ENCODE measurements at regions not wholly inside any gene's neighbourhood (a gene's known extent, or its start where the extent isn't known, plus 50 kb on each side); places are given as distances from the start of the nearest gene placed in this dataset.
"Not testable (repeated sequence)": the region's sequence is repeated elsewhere in the genome, so short reads cannot be mapped to it uniquely, and the experiment has no call there.

DNA sequence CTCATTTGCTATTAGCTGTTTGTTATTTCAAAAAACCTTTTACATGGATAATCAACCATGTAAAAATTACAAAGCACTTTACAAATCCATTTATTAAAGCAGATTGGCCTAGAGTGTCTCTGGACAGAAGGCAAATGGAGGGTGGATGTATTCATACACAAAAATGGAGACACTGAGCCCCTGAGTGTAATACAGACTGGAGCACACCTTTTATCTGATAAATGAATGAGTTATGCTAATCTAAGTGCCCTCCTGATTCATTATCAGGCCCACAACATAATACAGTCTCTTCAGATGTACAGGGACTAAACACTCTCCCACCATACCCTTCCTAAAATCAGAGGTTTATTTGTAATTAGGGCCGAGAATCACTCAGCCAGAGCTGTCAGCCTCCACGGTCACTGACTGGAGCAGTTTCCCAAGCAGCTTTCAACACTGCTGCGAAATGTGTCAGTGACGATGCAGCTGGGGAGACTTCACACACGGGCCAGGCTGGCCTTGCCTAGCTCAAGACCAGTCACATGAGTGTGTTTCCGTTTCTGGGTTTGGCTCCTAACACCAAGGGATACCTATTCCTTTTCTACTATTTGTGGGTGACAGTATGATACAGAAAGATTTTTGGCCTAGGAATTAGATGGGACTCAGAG is 271.8 kb downstream of the ZIC1 start:
- DNase-seq: no peak

DNA sequence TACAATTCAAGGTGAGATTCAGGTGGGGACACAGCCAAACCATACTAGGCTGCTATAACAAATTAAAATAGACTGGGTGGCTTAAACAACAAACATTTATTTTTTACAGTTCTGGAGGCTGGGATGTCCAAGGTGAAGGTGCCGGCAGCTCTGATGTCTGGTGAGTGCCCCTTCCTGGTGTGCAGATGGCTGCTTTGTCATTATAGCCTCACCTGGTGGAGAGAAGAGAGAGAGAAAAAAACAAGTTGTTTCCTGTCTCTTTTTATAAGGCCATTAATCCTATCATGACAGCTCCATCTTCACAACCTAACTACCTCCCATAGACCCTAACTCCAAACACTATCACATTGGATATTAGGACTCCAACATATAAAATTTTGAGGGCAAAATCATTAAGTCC is 279.7 kb downstream of the ZIC1 start:
- no peak for DNase-seq

DNA sequence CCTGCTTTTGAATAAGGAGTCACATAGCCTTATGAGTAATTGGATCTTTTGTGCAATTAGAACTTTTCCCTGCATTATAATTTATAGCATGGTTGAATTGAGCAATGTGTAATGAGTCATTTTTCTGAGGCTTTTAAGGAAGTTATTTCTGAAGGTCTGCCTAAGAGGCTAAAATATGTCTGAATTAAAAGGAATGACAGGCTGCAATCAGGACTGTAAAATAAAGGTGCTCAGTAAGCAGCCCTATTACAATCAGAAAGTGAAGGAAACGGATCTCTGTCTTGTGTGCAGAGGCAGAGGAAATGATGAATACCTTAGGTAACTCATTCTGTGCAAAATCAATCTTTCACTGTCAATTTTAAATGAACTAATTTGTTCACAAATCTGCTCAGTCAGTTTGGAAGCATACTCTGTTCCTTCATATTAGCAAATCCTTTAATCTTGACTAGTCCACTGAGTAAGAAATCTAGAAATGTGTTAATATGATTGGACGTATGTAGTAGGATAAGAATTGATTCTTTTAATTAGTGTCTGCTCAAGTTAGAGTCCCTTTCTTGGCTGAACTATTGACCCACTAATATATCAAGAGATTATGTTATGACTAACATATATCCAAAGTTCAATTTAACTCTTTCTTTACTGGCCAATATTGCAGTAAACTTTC is 290.1 kb downstream of the ZIC1 start:
- DNase-seq: no peak

DNA sequence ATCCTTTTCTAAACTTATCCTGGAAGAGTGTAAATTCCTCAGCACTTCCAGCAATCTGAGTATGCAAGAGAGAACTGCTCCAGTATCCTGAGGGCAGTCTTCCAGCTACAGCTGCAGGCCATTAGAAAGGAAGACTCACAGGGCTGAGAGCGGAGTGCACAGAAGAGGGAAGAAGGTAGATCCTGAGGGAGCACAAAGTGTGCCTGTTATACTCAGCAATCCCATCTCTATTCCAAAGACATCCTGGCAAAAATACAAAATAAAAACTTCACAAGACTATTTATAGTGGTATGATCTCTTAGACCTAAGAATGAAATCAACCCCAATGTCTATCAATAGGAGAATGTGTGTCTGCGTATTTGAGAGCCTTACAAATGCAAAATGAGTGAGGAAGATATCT is 292.0 kb downstream of the ZIC1 start:
- DNase-seq: no peak

DNA sequence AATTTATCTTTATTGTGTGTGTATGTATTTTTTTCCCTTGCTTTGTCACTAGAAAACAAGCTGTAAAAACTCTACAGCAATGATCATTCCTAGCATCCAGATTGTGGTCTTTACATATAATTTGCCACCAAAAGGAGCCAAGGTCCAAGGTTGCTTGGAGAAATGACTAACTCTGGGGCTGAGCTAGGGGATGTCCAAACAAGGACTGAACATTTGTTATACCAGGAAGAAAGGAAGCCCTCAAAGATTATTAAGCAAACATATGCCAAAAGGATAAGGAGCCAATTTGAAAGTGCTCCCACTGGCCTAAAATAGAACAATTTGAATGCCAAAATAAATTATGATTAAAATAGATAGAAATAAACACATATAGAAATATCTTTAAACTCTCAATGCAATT is 293.3 kb downstream of the ZIC1 start:
- DNase-seq: no peak

DNA sequence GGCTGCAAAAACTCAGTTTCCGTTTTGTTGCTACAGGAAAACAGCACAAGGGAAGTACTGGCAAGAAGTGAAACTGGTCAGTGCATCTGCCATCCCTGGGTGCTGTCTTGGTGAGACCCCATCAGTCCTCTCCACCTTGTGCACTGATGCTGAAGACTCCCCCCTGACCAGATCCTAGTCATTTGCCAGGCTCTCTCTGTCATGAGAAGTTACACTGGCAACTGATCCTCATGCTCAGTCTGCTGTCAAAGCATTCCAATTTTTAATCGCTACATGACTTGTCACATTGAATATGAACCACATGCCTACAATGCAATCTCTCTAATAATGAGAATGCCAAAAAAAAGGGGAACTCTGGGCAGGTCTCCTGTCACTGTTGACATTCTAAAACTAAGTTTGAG is 296.5 kb downstream of the ZIC1 start:
- no peak for DNase-seq

DNA sequence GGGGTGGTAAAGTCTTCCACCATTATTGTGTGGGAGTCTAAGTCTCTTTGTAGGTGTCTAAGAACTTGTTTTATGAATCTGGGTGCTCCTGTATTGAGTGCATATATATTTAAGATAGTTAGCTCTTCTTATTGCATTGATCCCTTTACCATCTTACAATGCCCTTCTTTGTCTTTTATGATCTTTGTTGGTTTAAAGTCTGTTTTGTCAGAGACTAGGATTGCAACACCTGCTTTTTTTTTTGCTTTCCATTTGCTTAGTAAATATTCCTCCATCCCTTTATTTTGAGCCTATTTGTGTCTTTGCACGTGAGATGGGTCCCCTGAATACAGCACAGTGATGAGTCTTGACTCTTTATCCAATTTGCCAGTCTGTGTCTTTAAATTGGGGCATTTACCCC is 301.6 kb downstream of the ZIC1 start:
- DNase-seq: not testable (repeated sequence)

DNA sequence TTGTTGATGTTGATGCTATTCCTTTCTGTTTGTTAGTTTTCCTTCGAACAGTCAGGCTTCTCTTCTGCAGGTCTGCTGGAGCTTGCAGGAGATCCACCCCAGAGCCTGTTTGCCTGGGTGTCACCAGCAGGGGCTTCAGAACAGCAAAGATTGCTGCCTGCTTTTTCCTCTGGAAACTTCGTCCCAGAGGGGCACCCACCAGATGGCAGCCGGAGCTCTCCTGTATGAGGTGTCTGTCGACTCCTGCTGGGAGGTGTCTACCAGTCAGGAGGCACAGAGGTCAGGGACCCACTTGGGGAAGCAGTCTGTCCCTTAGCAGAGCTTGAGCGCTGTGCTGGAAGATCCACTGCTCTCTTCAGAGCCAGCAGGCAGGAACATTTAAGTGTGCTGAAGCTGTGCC is 303.2 kb downstream of the ZIC1 start:
- no peak for DNase-seq

DNA sequence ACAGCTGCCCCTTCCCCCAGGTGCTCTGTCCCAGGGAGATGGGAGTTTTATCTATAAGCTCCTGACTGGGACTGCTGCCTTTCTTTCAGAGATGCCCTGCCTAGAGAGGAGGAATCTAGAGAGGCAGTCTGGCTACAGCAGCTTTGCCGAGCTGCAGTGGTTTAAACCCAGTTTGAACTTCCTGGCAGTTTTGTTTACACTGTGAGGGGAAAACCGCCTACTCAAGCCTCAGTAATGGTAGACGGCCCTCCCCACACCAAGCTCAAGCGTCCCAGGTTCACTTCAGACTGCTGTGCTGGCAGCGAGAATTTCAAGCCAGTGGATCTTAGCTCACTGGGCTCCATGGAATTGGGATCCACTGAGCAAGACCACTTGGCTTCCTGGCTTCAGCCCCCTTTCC is 303.6 kb downstream of the ZIC1 start:
- DNase-seq: not testable (repeated sequence)

DNA sequence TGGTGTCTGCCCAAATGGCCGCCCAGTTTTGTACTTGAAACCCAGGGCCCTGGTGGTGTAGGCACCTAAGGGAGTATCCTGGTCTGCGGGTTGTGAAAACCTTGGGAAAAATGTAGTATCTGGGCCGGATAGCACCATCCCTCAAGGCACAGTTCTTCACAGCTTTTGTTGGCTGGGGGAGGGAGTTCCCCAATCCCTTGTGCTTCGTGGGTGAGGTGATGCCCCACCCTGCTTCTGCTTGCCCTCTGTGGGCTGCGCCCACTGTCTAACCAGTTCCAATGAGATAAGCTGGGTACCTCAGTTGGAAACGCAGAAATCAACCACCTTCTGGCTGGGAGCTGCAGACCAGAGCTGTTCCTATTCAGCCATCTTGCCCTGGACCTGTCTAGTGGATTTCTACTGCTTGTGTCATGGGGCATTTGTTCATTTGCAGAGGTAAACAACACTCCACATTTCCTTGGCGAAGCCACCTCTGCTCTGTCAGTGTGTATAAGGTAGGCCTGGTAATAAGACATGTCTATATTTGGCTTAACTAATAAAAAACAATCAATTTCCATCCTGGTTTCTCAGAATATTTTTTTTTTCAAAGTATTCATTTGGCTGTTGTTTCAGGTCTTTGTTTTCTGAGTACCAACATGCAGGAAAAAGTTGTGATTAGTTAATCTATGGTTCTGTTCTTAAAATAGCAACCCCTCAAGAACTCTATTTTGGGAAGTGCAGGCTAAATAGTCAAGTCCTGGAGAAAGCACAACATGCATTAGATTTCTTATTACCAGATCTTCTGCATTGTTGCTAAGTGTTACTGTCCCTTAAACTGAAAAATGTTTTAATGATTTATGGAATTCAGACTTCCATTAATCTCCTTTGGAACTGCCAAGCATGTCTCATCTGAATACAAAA is 304.3 kb downstream of the ZIC1 start:
- DNase-seq: no peak

DNA sequence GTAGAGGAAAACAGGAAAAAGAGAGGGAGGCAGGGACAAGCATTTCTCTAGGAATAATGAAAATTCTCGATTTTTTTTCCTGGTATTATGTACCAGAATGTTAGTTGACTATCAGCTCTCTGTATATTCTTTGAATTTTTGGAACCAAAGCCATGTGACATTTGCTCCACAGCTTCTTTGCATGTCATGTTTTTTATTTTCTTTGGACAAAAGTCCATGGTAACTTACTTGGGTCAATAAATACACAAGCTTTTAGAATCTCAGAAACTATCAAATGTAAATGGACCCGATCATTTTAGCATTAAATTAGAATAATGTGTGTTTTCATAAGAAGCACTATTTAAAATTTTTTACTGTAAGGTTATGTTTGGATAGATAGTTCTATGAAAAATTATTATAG is 320.5 kb downstream of the ZIC1 start:
- no peak for DNase-seq

DNA sequence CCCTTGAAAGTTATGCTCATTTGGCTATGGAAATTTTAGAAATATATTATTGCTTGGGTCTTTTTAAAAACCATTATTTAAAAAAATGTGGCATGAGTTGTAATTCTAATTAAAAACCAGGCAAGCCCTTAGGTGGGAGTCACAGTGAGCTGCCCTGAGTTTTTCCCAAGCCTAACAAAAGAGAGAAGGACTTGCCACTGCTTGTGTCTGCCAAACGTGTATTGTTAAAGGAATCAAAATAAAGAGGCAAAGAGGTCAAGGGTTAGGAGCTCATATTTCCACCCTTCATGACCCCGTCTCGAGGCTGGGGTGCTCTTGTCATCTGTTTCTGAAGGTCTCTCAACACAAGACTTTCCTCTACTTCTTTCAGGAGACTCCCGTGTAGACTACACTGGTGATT is 321.1 kb downstream of the ZIC1 start:
- DNase-seq: no peak

DNA sequence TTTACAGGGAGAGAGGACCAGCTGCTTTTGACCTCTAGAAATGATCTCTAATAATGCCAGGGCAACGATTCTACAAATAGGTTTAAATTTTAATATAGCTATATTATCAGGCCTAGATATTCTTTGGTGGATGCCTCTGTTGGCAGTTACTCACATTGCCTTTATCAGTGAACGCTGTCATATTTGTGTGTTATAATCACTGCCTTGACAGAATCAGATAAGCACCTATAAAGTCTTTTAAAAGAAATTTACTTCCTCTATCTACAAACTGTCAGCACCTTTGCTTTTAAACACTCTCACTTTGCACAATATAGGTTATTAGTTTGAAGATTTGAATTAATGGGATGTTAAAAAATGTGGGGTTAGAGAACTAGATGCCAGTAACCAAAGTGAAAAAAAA is 324.1 kb downstream of the ZIC1 start:
- no peak for DNase-seq

DNA sequence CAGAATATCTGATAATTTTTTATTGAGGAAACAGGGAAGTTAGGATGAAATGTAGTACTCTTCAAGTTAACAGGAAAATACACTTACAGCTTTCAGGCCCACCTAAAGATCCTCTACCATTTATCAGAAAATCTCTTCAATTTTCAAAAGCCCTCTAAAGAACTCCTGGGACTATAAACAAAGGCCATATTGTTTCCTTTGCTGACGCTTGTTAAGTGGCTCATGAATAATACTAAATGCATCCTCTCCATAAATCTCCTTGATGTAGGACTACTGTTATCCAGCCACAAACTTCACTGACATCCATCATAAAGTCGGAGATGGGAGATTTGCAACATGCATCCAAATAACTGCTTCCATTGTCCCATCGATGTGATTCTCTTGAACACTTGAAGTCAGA is 326.5 kb downstream of the ZIC1 start:
- no peak for DNase-seq

DNA sequence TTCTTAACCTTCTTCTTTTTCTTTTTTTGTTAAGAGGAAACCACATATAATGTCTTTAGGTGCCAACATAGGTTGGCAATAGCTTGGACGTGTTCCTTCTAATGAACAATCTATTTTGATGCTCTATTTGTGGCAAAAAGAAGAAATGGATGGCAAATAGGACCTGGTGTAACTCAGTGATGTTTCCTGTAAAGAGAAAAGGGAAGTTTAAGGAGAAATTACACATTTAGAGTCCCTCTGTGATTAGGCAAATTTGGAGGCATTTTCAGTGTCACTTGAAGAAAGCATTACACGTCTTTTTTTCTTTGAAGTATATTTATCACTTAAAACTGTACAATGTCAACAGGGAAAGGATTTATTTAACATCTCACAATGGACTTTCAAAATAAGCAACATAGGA is 327.1 kb downstream of the ZIC1 start:
- DNase-seq: no peak

DNA sequence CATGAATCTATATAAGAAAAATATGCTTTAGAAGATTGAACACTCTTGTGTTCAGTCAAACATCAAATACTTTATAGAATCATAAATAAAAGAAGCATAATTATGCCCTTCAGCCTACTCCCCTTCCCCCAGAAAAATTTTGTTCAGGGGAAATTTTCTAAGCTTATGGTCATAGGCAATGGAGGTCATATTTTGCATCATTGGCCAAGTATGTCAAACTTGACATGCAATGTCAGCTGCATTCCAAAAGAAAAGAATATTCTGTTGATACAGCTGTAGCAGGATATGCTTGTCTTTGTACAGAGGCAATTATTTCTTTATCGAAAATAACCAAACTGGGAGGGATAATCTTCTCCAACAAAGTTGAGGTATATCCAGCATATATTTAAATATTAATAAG is 328.2 kb downstream of the ZIC1 start:
- no peak for DNase-seq

DNA sequence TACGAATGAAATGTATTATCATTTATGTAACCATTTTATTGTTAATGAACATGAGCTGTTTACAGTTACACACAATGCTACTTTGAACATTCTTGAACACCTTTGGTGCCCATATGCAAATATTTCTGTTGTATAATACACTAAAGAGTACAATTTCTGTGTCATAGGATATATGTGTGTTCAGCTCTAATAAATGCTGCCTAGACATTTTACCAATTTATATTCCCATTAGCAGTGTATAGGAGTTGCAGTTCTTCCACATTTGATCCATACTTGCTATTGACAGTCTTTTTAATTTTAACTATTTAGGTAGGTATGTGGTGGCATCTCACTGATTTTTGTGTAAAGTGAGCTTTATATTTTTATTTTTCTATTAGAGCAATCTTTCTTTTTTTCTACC is 331.8 kb downstream of the ZIC1 start:
- no peak for DNase-seq

DNA sequence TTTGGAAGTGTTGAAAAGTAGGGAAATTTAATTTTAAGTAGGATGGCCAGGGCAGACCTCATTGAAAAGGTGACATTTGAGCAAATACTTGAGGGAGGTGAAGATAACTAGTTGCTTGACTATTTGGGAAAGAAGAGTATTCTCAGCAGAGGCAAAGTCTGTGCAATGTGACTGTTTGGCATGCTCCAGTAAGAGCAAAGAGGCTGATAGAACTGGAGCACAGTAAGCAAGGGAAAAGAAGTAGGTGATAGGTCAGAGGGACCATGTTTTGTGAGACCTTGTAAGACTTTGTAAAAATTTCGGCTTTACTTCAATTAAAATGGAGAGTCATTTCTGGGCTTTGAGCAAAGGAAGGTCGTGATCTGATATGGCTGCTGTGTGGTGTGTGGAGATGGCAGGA is 335.8 kb downstream of the ZIC1 start:
- DNase-seq: no peak

DNA sequence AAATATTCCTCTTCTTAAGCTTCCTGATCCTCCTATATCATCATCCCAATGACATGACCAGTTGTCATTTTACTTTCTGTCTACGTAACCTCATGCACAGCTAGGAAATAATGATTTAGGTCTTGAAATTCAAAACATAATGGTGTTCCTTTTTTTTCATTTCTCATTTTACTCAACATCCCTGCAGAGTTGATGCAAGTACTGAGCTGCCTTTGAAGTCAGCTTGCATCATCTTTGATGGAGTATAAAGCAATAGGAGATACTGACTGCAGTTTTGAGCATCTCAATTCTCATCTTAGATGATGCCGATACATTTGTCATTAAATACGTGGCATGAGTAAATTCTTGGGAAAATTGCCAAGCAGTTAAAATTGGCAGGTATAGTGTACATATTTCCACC is 346.1 kb downstream of the ZIC1 start:
- DNase-seq: no peak

DNA sequence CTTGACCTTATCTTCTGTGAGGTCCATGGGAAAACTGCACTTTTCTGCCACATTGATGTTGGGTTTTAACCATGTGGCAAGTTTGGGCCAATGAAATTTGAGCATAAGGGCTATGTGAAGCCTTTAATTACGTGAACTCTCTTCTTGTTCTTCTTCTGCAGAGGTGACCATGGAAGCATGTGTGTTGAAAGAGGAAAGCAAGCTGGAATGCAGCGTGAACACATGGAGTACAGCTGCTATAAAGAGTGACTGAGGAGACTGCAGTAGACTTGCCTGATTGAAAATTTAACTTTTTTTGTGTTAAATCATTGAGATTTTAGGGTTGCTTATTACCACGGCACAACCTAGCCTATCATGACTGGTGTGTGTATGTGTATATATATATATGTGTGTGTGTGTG is 347.3 kb downstream of the ZIC1 start:
- DNase-seq: no peak

DNA sequence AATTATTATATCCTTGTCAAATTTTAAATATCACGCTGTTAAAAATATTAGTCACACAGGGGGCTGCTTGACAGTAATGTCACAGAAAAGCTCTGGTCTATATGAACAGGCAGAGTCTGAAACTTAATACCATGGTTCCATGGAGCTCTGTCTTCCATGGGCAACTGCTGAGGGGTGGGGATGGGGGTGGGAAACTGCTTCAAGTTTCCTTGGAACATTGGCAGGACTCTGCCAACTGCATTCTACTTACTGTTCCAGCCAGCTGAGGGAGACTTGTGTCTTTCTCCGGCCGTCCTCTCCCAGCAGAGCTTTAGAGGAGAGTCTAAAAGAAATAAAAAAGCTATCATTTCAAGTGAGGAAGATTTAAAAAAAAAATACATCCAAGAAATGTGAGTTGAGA is 348.7 kb downstream of the ZIC1 start:
- no peak for DNase-seq

DNA sequence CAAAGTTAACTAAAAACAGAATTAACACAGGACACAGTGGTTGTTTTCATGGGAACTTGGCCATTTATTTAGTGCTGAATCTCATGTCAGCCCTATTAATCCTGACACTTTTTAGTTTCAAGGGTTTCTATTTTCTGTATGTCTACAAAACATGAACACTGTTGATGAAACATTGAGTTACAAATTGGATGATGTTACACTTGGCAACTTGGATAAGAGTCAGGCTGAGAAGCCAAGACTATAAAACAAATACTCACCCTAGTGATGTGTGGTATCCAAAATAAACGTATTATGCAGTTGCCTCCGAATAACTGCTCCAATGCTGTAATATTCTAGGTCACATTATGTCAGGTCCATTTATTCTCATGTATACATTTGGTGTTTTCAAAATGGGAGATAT is 349.6 kb downstream of the ZIC1 start:
- no peak for DNase-seq

DNA sequence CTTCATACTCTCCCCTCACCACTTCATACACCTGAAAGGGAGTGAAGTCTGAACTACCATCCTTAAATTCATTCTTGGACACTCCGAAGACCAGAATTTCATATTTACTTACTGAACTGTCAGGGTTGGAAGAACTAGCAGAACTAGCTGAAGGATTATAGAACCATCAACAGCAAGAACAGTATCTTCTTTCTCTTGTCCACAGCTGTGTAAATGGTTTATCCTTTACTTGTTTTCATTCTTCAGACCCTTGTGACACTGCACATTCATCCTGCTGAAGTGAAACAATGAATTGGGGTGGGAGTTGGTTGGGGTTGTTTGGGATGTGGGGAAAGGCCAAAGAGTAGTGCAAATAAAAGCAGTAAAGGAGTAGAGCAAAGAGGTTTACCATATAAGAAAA is 350.9 kb downstream of the ZIC1 start:
- no peak for DNase-seq

DNA sequence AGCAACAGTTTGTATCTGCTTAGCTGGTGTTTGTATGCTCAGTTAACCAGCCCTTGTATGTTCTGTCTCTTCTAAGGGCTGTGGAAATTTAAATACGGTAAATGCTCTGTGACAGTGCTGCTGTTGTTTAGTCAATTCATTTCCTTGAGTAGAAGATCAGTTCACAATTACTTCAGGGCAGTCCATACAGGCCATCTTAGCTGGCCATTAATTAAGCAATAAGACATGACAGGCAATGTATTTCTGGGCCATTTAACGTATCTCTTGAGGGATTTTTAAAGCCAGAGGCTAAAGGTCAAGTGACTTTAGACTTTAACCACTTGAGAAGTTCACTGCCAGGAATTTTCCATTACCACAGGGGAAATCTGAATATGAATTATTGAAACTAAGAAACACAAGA is 351.8 kb downstream of the ZIC1 start:
- DNase-seq: no peak

Measured in activated T-cell treated with anti-CD3 and anti-CD28 coated beads, Interleukin-2, amount 50 U/mL, for 48 hours (primary cell).